AG10803 (cell line): ENCODE measurements at regions not wholly inside any gene's neighbourhood (a gene's known extent, or its start where the extent isn't known, plus 50 kb on each side); places are given as distances from the start of the nearest gene placed in this dataset.
"Not testable (repeated sequence)": the region's sequence is repeated elsewhere in the genome, so short reads cannot be mapped to it uniquely, and the experiment has no call there.

Experiments
- DNase-seq: peaks from one replicate; pipeline ENCODE4 v3.0.0; 2010; ENCODE audit warnings: low read depth
- H3K4me3 ChIP-seq: 2 replicates; pipeline ENCODE4 v1.5.1; 2011; ENCODE audit warnings: mild to moderate bottlenecking, low read length, control low read depth
- CTCF ChIP-seq: conservative IDR thresholded peaks from 2 replicates; pipeline ENCODE4 v1.5.1; 2011; ENCODE audit warnings: mild to moderate bottlenecking, low read length, control low read depth, inconsistent platforms

GRCh38 chr1:244303610-244303969, 148.1 kb downstream of the ADSS2 start:
- no peak for TF ChIP-seq CTCF
- no peak for DNase-seq
- H3K4me3 ChIP-seq, result no peak overlapping the region

- no peak for DNase-seq
- TF ChIP-seq CTCF, result no peak
- H3K4me3 ChIP-seq, result no peak overlapping the region
Measured at GRCh38 chr1:244304156-244304555, 147.6 kb downstream of the ADSS2 start.

GRCh38 chr1:244304656-244305055, 147.1 kb downstream of the ADSS2 start:
- no peak for TF ChIP-seq CTCF
- no peak for DNase-seq

GRCh38 chr1:244305776-244306341, 145.8 kb downstream of the ADSS2 start:
- no peak for TF ChIP-seq CTCF
- H3K4me3 ChIP-seq, result no peak overlapping the region
- no peak for DNase-seq

More at GRCh38 chr1:244304656-244305055, 147.1 kb downstream of the ADSS2 start:
- H3K4me3 ChIP-seq, result no peak overlapping the region

- no peak for DNase-seq
- H3K4me3 ChIP-seq, result no peak overlapping the region
- TF ChIP-seq CTCF, result no peak
Measured at GRCh38 chr1:244306544-244306943, 145.2 kb downstream of the ADSS2 start.

GRCh38 chr1:244309191-244309590, 142.5 kb downstream of the ADSS2 start:
- not testable (repeated sequence) for H3K4me3 ChIP-seq, DNase-seq

GRCh38 chr1:244311784-244312532, 139.8 kb downstream of the ADSS2 start:
- H3K4me3 ChIP-seq, result no peak overlapping the region
- no peak for TF ChIP-seq CTCF
- DNase-seq, result peak; percentile 65

GRCh38 chr1:244313346-244313745, 138.4 kb downstream of the ADSS2 start:
- peak; percentile 25 for DNase-seq
- TF ChIP-seq CTCF, result no peak
- no peak overlapping the region for H3K4me3 ChIP-seq
